LNCAP (cell line): ENCODE measurements at regions not wholly inside any gene's neighbourhood (a gene's known extent, or its start where the extent isn't known, plus 50 kb on each side); places are given as distances from the start of the nearest gene placed in this dataset.

Experiments
- TF ChIP-seq, protein P1 (sequence below): fragments of 450-650 bp; IDR thresholded peaks from 2 replicates; pipeline ENCODE4 v1.5.1; 2017; ENCODE audit warnings: mild to moderate bottlenecking

DNA sequence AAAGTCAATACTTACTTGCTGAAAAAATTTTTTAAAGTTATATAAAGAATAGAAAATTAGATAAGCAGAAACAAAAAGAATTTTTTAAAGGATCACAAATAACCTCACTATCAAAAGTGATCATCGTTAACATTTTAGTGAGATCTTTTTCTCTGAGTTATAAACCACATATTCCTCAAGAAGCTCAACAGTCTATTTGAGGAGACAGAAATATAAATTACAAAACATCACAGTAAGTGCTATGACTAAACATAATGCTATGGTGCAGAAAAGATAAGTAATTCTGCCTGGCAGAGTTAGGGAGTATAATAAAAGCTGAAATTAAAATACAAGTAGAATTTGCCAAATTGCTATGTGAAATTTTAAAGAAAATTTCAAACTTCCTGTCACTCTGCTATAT is 226.7 kb downstream of the LMBRD1 start:
- TF ChIP-seq, protein P1, sequence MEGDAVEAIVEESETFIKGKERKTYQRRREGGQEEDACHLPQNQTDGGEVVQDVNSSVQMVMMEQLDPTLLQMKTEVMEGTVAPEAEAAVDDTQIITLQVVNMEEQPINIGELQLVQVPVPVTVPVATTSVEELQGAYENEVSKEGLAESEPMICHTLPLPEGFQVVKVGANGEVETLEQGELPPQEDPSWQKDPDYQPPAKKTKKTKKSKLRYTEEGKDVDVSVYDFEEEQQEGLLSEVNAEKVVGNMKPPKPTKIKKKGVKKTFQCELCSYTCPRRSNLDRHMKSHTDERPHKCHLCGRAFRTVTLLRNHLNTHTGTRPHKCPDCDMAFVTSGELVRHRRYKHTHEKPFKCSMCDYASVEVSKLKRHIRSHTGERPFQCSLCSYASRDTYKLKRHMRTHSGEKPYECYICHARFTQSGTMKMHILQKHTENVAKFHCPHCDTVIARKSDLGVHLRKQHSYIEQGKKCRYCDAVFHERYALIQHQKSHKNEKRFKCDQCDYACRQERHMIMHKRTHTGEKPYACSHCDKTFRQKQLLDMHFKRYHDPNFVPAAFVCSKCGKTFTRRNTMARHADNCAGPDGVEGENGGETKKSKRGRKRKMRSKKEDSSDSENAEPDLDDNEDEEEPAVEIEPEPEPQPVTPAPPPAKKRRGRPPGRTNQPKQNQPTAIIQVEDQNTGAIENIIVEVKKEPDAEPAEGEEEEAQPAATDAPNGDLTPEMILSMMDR: no peak

- TF ChIP-seq, protein P1: no peak
Measured at GRCh38 chr6:69555088-69555638, 241.6 kb downstream of the LMBRD1 start.

GRCh38 chr6:69542494-69542893 is 254.3 kb downstream of the LMBRD1 start:
- TF ChIP-seq, protein P1: no peak

- TF ChIP-seq, protein P1: no peak
Measured at GRCh38 chr6:69527921-69528476, 268.8 kb downstream of the LMBRD1 start.

GRCh38 chr6:69494595-69494994 is 302.2 kb downstream of the LMBRD1 start:
- TF ChIP-seq, protein P1: no peak

DNA sequence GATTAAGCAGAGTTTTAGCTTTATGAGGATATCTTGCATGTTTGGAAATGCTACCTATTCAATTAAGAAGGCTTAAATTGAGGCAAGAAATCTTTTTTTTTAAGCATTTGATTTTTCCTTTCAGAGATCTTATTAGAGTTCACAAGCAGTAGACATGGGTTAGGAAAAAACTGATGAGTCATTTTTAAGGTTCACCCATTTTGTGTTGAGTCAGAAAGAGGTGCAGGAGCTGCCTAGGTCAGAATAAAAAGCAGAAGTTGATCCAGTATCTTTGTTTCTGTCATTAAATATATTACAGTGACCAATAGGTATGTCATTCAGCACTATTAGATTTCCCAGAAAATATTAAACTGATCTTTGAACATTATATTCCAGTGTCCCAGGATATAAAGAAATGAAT is 306.8 kb downstream of the LMBRD1 start:
- TF ChIP-seq, protein P1: no peak

- TF ChIP-seq, protein P1: peak; percentile 59
Measured at GRCh38 chr6:69487688-69488087, 309.1 kb downstream of the LMBRD1 start.
